Rectal smooth muscle tissue (tissue), 1 donor: ENCODE measurements at regions not wholly inside any gene's neighbourhood (a gene's known extent, or its start where the extent isn't known, plus 50 kb on each side); places are given as distances from the start of the nearest gene placed in this dataset.

Experiments used
- H3K27ac ChIP-seq: one replicate; pipeline ENCODE4 v1.7.0; 2013; ENCODE audit warnings: low read depth, low read length, inconsistent platforms
- H3K27me3 ChIP-seq: one replicate; pipeline ENCODE4 v1.7.0; 2013; ENCODE audit warnings: low read length; ENCODE audit not compliant: control insufficient read depth, insufficient read depth
- H3K36me3 ChIP-seq: one replicate; pipeline ENCODE4 v1.7.0; 2013; ENCODE audit warnings: low read length; ENCODE audit not compliant: control insufficient read depth, insufficient read depth
- H3K4me1 ChIP-seq: one replicate; pipeline ENCODE4 v1.7.0; 2013; ENCODE audit warnings: low read length; ENCODE audit not compliant: control insufficient read depth, insufficient read depth
- H3K4me3 ChIP-seq: one replicate; pipeline ENCODE4 v1.7.0; 2013; ENCODE audit warnings: low read length
- H3K9ac ChIP-seq: one replicate; pipeline ENCODE4 v1.7.0; 2013; ENCODE audit warnings: low read length

DNA sequence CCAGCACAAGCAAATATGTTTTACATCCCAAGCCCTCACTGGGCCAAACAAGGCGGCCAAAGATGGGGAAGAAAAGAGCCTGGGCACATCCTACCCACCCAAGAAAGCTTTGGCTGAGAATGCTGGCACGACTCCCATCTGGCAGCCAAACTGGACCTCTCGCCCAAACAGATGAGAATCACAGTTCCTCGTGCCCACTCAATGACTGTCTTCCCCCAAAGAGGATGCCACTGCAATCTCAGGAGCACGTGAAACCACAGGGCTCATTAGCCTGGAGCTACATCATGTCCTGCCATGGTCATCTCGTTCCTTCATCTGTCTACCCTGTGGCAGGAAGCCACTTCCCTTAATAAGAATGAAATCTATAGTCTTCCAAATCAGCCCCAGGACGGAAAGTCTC lies 536.8 kb downstream of the BNC2 start:
- Histone ChIP-seq H3K27ac (no peak overlapping the region), H3K9ac (no peak overlapping the region), H3K36me3 (no peaks in the 10 kb centered on the region), H3K4me3 (no peak overlapping the region), H3K27me3 (no peaks in the 10 kb centered on the region), H3K4me1 (no peaks in the 10 kb centered on the region)

DNA sequence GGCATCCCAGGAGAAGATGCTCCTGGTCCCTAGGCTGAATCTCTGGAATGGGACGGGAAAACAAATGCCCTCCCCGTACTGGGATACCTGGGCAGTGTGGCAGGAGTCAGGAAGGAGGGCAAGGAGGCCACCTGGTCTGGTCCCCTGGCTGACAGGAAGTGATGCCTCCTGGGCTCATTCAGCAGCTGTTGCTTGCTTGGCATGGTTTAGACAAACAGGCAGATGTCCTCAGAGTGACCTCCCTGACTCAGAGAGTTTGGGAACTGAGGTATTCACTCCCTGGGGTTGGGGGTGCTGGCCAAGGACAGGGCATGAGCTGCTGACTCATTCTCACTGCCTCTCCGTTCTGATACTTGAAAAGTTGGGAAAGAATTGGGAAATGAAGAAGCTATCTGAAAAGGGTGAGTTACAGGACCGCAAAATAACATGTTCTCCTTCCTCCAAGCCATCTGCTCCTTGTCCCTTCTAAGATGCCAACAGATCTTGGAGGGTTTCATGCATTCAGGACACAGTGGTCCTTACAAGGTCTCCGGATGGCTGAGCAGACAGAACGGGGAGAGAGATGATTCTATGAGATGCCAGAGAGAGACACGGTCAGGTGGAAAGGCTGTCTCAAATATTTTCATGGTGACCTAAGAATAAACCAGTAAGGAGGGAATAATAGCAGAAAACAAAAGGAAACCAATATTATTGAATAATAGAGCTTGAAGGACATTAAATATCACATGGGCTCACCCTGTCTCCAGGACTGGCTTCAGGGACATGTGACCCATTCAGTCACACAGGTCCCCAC lies 534.5 kb downstream of the BNC2 start:
- Histone ChIP-seq H3K9ac (no peak overlapping the region), H3K4me3 (no peak overlapping the region), H3K27ac (no peak overlapping the region), H3K36me3 (no peaks in the 10 kb centered on the region), H3K27me3 (no peaks in the 10 kb centered on the region), H3K4me1 (no peaks in the 10 kb centered on the region)

DNA sequence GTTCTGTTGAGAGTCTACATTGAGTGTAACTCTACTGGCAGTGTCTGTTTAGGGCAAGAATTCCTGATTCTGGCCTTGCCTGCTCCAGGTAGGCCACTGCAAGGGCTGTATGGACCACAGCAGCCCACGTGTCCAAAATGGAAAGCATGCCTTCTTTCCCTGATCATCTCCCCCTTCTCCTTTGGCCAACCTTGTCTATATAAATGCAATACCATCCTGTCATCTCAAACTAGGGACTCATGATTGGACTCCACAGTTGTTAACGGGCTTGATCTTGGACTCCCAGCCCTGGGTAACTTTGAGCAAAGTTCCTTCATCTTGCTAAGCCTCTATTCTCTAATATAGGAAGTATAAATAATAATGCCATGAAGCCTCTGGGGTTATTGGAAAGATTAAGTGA lies 533.6 kb downstream of the BNC2 start:
- Histone ChIP-seq H3K4me1 (no peaks in the 10 kb centered on the region), H3K27me3 (no peaks in the 10 kb centered on the region), H3K36me3 (no peaks in the 10 kb centered on the region), H3K4me3 (no peak overlapping the region), H3K27ac (no peak overlapping the region), H3K9ac (no peak overlapping the region)

DNA sequence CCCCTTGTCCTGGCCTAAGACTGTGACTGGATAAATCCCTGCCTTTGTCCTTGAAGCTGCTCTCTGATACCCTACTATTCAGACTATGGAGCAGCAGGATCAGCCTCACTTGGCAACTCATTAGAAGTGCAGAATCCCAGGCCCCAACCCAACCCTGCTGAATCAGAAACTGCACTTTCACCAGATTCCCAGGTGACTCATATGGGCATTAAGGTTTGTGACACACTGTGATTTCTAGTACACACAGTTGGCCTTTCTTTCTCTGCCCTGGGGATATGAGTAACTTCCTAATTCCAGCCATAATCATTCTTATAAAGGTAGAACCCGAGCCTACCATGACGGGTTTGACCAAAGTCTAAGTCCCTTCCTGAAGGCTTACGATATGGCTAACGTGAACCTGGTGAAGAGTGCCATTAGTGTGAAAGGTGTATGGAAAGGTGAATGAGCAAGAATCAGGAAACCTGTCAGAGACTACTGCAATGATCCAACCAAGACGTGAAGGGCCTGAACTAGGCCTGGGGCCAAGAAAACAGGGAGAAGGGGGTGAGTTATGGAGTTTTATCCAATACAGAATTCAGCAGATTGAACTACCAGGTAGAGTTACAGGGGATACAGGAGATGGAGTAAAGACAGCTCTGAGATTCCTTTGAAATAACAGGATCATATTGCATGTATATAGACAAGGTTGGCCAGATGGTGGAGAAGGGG lies 533.0 kb downstream of the BNC2 start:
- no peak overlapping the region for H3K9ac ChIP-seq
- H3K4me1 ChIP-seq, result no peaks in the 10 kb centered on the region
- no peaks in the 10 kb centered on the region for H3K36me3 ChIP-seq
- H3K27me3 ChIP-seq, result no peaks in the 10 kb centered on the region
- no peak overlapping the region for H3K27ac ChIP-seq
- H3K4me3 ChIP-seq, result no peak overlapping the region

DNA sequence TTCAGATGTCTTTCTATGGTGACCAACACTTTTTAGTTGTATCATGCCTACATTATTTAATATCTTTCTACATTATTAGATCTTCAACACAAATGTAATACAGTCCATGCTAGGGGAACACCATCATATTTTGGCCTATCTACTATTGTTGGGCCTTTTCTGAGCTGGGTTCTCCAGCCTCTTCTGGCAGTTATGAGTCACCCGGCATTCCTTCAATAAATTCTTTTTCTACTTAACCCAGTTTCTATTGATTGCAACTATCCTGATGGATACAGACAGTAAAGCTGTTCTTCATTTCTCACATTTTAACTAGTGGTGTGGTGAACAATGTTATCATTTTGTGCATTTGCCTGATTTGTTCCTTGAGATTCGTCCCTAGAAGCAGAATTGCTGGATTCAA lies 529.3 kb downstream of the BNC2 start:
- Histone ChIP-seq H3K27me3 (no peaks in the 10 kb centered on the region), H3K27ac (no peak overlapping the region), H3K36me3 (no peaks in the 10 kb centered on the region), H3K4me3 (no peak overlapping the region), H3K4me1 (no peaks in the 10 kb centered on the region), H3K9ac (no peak overlapping the region)

DNA sequence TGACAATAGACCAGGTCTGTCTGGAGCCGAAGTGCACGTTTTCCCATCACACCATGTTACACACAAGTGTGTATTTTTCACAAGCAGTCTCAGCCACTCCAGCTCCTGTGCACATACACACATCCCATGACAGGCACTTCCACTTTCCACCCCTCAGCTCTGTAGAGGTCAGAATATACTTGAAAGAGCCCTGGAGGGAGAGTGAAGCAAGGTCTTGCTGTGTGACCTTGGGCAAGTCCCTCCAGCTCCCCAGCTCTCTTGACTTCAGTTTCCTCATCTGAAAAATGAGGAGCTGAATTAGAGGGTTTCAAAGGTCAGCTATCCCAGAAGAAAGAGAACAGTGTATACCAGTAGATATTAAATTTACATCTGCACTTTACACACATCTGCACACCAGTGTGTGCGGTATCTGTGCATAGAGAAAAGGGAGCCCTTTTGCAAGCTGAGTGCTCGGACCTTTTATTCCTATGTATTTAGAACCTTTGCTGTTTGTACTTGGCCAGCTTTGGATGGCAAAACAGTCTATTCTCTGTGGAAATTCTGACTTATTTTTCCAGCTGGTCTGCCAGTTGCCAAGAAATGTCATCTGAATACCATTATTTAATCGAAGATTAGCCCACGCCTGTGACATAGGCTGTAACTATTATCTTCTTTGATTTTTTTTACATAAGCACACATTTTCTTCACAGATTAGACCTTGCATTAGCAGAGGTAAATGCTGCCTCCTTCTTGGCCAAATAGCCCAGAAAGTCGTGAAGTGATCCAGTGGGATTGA lies 528.0 kb downstream of the BNC2 start:
- no peak overlapping the region for H3K4me3 ChIP-seq
- no peaks in the 10 kb centered on the region for H3K4me1 ChIP-seq
- no peak overlapping the region for H3K9ac ChIP-seq
- H3K36me3 ChIP-seq, result no peaks in the 10 kb centered on the region
- H3K27ac ChIP-seq, result no peak overlapping the region
- H3K27me3 ChIP-seq, result no peaks in the 10 kb centered on the region

DNA sequence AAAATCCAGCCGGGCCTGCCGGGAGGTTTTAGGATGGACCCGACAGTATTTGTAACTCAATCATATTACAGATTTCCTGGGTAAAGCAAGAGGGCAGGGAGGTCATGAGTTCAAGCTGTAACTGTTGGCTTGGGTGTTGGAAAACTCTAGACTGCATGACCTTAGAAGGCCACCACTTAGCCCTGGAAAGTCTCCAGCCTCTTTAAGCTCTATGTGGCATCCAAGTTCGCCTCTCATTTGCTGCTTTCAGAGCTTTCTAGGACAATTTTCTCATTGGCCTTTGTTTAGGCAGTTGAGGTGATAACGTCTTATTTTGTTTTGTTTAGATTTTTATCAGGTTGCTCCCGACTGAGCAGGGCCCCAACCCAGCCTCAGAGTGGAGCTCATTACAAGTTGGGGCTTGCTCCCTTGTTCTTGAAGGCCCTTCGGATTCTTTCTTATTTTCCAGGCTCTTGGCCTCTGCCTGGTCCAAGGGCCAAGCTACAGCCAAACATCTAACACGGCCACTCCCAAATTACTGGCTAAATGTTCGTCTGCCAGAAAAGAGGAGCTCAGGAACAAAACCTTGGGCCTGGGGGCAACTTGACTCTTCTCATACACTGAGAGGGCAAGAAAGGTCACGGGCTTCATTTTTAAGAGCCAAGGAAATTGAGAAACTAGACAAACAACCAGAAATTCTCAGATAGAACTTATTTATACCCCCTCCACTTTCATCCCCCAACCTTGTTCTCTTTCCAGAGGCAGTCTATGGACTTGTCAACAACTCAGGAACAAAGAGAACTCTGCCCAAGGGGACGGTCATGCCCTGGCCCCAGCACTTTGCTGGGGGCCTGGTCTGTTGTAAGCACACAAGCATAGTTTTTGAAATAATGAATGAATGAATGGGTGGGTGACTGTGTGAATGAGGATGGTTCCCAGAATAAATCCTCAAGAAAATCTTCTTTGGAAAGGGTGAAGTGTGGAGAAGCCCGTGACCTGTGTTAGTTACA lies 526.9 kb downstream of the BNC2 start:
- Histone ChIP-seq H3K27me3 (no peaks in the 10 kb centered on the region), H3K4me1 (no peaks in the 10 kb centered on the region), H3K27ac (no peak overlapping the region), H3K36me3 (no peaks in the 10 kb centered on the region), H3K4me3 (no peak overlapping the region), H3K9ac (no peak overlapping the region)

DNA sequence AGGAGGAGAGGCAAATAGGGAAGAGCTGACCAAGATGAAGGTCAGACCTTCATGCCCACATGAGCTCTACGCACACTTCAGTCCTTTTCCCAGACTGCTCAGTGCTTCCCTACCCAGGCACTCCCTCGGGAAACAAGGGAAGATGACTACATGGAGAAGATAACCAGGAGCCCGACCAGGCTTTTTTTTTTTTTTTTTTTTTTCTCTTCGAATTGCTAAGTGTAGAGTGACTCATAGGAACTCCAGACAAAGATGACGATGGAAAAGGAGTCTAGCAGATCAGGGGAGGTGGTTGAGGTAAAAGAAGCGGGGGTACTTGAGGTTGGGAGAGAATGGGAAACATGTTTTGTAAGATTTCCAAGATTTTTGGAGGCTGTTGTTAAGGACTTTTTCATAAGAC lies 526.1 kb downstream of the BNC2 start:
- H3K36me3 ChIP-seq, result no peaks in the 10 kb centered on the region
- H3K27ac ChIP-seq, result no peak overlapping the region
- no peak overlapping the region for H3K9ac ChIP-seq
- no peak overlapping the region for H3K4me3 ChIP-seq
- H3K4me1 ChIP-seq, result no peaks in the 10 kb centered on the region
- H3K27me3 ChIP-seq, result no peaks in the 10 kb centered on the region

DNA sequence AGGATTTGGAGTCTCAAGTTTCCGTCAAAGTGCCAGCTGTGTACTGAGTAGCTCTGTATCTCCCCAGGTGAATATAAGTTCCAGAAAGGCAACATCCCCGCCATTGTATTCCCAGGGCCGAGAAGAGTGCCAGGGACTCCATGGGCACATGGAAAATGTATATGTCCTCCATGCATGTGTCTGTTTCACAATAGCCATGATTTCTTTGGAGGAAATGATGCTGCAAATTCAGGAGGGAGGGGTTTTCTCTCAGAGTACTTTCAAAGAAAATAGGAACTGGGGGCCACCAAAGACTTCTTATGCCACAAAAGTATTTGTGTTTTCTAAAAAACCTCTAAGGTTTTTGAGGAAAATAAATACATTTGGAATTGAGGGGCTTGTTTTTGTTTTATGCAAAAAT lies 524.6 kb downstream of the BNC2 start:
- Histone ChIP-seq H3K36me3 (no peaks in the 10 kb centered on the region), H3K4me1 (no peaks in the 10 kb centered on the region), H3K27me3 (no peaks in the 10 kb centered on the region), H3K27ac (no peak overlapping the region), H3K9ac (no peak overlapping the region), H3K4me3 (no peak overlapping the region)

DNA sequence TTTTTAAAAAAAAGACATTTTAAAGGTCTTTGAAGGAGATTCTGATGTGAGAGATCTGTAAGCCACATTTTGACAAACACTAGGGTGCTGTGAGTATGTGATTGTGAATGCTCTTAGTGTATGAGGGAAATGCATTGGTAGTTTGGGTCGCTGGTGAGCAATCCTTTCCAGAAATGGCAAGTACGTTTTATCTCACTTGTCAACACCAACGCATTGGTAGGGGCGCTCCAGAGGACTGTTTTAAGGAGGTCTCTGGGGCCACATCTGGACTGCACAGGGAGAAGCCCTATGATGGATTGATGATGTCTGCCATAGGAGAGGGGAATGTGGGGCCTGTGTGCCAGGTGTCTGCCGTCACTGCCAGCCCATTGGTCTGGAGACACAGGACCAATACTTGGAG lies 522.6 kb downstream of the BNC2 start:
- H3K4me3 ChIP-seq, result no peak overlapping the region
- H3K9ac ChIP-seq, result no peak overlapping the region
- no peaks in the 10 kb centered on the region for H3K27me3 ChIP-seq
- H3K4me1 ChIP-seq, result no peaks in the 10 kb centered on the region
- H3K27ac ChIP-seq, result no peak overlapping the region
- H3K36me3 ChIP-seq, result no peaks in the 10 kb centered on the region

DNA sequence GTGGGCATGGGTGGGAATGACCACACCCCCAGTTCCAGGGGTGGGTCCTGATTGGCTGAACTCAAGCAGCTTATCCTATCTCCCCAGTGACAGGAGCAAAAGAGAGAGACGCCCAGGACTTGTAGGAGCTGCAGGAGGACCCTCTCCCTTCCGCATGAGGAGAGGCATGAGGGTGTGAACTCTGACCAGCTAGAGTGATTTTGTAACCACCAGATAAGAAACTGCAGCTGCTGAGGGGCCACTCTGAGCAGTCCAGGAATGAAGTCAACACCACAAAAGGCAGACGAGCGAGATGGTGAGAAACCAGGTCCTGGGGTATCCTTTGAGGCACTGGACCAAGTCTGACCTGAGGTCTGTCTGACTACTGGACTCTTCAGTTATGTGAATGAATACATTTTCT lies 521.9 kb downstream of the BNC2 start:
- no peaks in the 10 kb centered on the region for H3K36me3 ChIP-seq
- H3K9ac ChIP-seq, result no peak overlapping the region
- H3K27ac ChIP-seq, result no peak overlapping the region
- no peaks in the 10 kb centered on the region for H3K27me3 ChIP-seq
- no peak overlapping the region for H3K4me3 ChIP-seq
- no peaks in the 10 kb centered on the region for H3K4me1 ChIP-seq

DNA sequence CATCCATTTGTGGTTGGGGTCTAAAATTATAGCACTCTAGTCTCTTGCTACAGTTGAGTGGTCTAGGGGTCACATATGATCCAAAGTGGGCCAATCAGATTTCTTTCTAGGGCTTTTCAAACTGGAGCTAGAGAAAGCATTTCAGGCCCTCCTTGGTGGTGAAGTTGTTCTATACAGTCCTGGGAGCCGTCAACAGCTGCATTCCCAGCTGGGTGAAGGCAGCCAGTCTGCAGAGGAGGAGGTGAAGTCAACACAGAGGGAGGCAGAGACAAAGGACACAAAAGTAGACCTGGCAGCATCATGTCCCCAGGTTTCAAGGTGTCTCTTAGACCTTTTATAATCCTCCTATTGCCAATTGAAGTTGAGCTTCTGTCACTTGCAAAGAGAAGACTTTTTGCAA lies 518.2 kb downstream of the BNC2 start:
- Histone ChIP-seq H3K27ac (no peak overlapping the region), H3K4me1 (no peaks in the 10 kb centered on the region), H3K36me3 (no peaks in the 10 kb centered on the region), H3K9ac (no peak overlapping the region), H3K4me3 (no peak overlapping the region), H3K27me3 (no peaks in the 10 kb centered on the region)
